ENCODE measurements at regions not wholly inside any gene's neighbourhood (a gene's known extent, or its start where the extent isn't known, plus 50 kb on each side); places are given as distances from the start of the nearest gene placed in this dataset.

DNA sequence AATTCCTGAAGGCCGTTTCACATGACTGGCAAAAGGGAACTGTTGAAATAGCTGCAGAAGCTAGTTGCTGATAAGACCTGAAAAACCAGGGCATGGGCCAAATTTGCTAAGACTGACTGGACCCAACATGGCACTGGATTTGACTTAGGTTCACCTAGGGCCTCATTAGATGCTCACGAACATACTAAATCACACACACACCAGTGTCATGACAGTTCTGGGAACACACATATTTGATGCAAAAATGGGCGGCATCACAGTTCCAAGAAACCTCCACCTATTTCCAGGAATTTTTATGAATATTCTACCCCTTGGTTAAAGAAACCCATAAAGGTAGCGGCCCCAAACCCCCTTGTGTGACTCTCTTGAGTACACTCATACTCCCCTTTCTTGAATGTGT is 99.6 kb upstream of the OBI1 start (continued):
- TF ChIP-seq, protein P1, sequence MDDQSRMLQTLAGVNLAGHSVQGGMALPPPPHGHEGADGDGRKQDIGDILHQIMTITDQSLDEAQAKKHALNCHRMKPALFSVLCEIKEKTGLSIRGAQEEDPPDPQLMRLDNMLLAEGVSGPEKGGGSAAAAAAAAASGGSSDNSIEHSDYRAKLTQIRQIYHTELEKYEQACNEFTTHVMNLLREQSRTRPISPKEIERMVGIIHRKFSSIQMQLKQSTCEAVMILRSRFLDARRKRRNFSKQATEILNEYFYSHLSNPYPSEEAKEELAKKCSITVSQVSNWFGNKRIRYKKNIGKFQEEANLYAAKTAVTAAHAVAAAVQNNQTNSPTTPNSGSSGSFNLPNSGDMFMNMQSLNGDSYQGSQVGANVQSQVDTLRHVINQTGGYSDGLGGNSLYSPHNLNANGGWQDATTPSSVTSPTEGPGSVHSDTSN (IDR thresholded peaks at IDR 0.05), result no peak
- no peak for TF ChIP-seq JUN (IDR thresholded peaks at IDR 0.05)
- TF ChIP-seq MAZ (IDR thresholded peaks at IDR 0.05; ENCODE audit: borderline replicate concordance, low read depth, low read length), result no peak
- TF ChIP-seq NPAS2 (CRISPR knock-in tag; IDR thresholded peaks at IDR 0.05; ENCODE audit: borderline replicate concordance), result no peak
- TF ChIP-seq MAX (IDR thresholded peaks at IDR 0.05), result no peak
- no peak for TF ChIP-seq ESRRA (IDR thresholded peaks at IDR 0.05; ENCODE audit: borderline replicate concordance, low read length)

GRCh38 chr13:78753435-78753834 is 94.5 kb upstream of the OBI1 start:
- Histone ChIP-seq H3K4me2 (no peak overlapping the region), H3K27ac (no peak overlapping the region), H3K9me3 (no peaks in the 10 kb centered on the region), H3K4me1 (no peaks in the 10 kb centered on the region), H3K4me3 (no peak overlapping the region)
- DNase-seq (ENCODE audit: low read depth in 1 of 2, low spot score in 1 of 2), result no peak
- POLR2A ChIA-PET, result no interaction called here
- 0% methylated on average over 1 of the region's 1 CpG for WGBS (ENCODE audit: missing lambda C conversion rate)
- no peak for TF ChIP-seq MAX (IDR thresholded peaks at IDR 0.05)
- no peak for FAIRE-seq
- CTCF ChIA-PET, result no interaction called here
- no peak for ATAC-seq

DNA sequence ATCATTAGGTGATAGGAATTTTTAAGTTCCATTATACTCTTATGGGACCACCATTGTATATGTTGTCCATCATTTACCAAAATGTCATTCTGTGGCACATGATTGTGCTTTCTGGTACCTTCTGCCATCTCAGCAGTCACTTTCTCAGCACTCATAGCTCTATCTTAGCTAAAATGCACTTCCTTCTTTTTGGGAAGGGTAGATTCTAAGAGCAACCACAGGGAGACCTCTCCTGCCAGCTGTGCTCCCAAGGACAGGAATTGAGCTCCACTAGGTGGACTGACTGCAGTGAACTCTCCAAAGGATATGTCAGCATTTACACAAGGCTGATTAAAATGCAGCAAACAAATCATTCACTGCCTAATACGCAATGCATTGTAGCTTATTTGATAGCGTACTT is 91.8 kb upstream of the OBI1 start:
- no peaks in the 10 kb centered on the region for H3K9me3 ChIP-seq
- POLR2A ChIA-PET, result no interaction called here
- no peak overlapping the region for H3K4me3 ChIP-seq
- H3K27ac ChIP-seq, result no peak overlapping the region
- no peak for ATAC-seq
- CTCF ChIA-PET, result no interaction called here
- H3K4me2 ChIP-seq, result no peak overlapping the region
- TF ChIP-seq NR3C1 (IDR thresholded peaks at IDR 0.05), result no peak
- no peak for TF ChIP-seq ESRRA (IDR thresholded peaks at IDR 0.05; ENCODE audit: borderline replicate concordance, low read length)
- no peak for TF ChIP-seq FOSB (CRISPR knock-in tag; IDR thresholded peaks at IDR 0.05)
- DNase-seq (ENCODE audit: low read depth in 1 of 2, low spot score in 1 of 2), result no peak
- H3K4me1 ChIP-seq, result no peaks in the 10 kb centered on the region
- 10% methylated on average over 2 of the region's 2 CpGs for WGBS (ENCODE audit: missing lambda C conversion rate)
- FAIRE-seq, result no peak

- ChIA-PET POLR2A (no interaction called here), CTCF (no interaction called here)
- TF ChIP-seq FOXS1 (CRISPR knock-in tag; IDR thresholded peaks at IDR 0.05), result no peak
- peak; percentile 86 for TF ChIP-seq MAFK (IDR thresholded peaks at IDR 0.05; ENCODE audit: partially characterized antibody)
- TF ChIP-seq HMGXB4 (CRISPR knock-in tag; IDR thresholded peaks at IDR 0.05; ENCODE audit: borderline replicate concordance), result no peak
- no peak for TF ChIP-seq TP53 (CRISPR knock-in tag; IDR thresholded peaks at IDR 0.05)
- FAIRE-seq (no peak), DNase-seq (ENCODE audit: low read depth in 1 of 2, low spot score in 1 of 2) (no peak), ATAC-seq (no peak)
- no peak overlapping the region for H3K4me3 ChIP-seq
- no peaks in the 10 kb centered on the region for H3K4me1 ChIP-seq
- no peak overlapping the region for H3K27ac ChIP-seq
- 54% methylated on average over 2 of the region's 3 CpGs for WGBS (ENCODE audit: missing lambda C conversion rate)
- H3K9me3 ChIP-seq, result no peaks in the 10 kb centered on the region
- no peak overlapping the region for H3K4me2 ChIP-seq
Measured at GRCh38 chr13:78743973-78744372, 85.0 kb upstream of the OBI1 start.

GRCh38 chr13:78742659-78743058 is 83.7 kb upstream of the OBI1 start:
- CTCF ChIA-PET, result no interaction called here
- Histone ChIP-seq H3K9me3 (no peaks in the 10 kb centered on the region), H3K27ac (no peak overlapping the region), H3K4me2 (no peak overlapping the region), H3K4me1 (no peaks in the 10 kb centered on the region), H3K4me3 (no peak overlapping the region)
- TF ChIP-seq TFCP2L1 (CRISPR knock-in tag; IDR thresholded peaks at IDR 0.05) (no peak), MAX (IDR thresholded peaks at IDR 0.05) (no peak), RFX5 (IDR thresholded peaks at IDR 0.05) (no peak), RCOR1 (IDR thresholded peaks at IDR 0.05; ENCODE audit: low read depth, low read length) (no peak), POLR2AphosphoS2 (conservative IDR thresholded peaks at IDR 0.05; ENCODE audit: low read length) (no peak), MAFK (IDR thresholded peaks at IDR 0.05; ENCODE audit: partially characterized antibody) (no peak), RNF2 (IDR thresholded peaks at IDR 0.05; ENCODE audit: borderline replicate concordance, low read depth) (no peak)
- DNase-seq (ENCODE audit: low read depth in 1 of 2, low spot score in 1 of 2), result no peak
- WGBS (ENCODE audit: missing lambda C conversion rate), result 2% methylated on average over 5 of the region's 5 CpGs
- ATAC-seq, result no peak
- POLR2A ChIA-PET, result no interaction called here
- FAIRE-seq, result no peak

All from A549 (cell line).